Muscle layer of duodenum (tissue), 2 donors: ENCODE measurements at regions not wholly inside any gene's neighbourhood (a gene's known extent, or its start where the extent isn't known, plus 50 kb on each side); places are given as distances from the start of the nearest gene placed in this dataset.

Experiments used
- H3K27ac ChIP-seq: one replicate; pipeline ENCODE4 v1.7.0; 2013; ENCODE audit warnings: mild to moderate bottlenecking, low read length
- H3K27me3 ChIP-seq: one replicate; pipeline ENCODE4 v1.7.0; 2013; ENCODE audit warnings: low read depth, mild to moderate bottlenecking, control low read depth, low read length
- H3K36me3 ChIP-seq, 2 donors: one replicate each; pipeline ENCODE4 v1.7.0; 2013; ENCODE audit warnings: low read length in 2 of 2, control low read depth in 1 of 2, mild to moderate bottlenecking in 1 of 2; ENCODE audit not compliant: insufficient read depth in 2 of 2, control insufficient read depth in 1 of 2
- H3K4me1 ChIP-seq, 2 donors: one replicate each; pipeline ENCODE4 v1.7.0; 2013; ENCODE audit warnings: low read length in 2 of 2, mild to moderate bottlenecking in 2 of 2, control low read depth in 1 of 2, moderate library complexity in 1 of 2; ENCODE audit not compliant: insufficient read depth in 2 of 2, control insufficient read depth in 1 of 2
- H3K4me3 ChIP-seq, 2 donors: one replicate each; pipeline ENCODE4 v1.7.0; 2013; ENCODE audit warnings: low read length in 2 of 2, low read depth in 1 of 2, mild to moderate bottlenecking in 1 of 2
- H3K9me3 ChIP-seq, 2 donors: one replicate each; pipeline ENCODE4 v1.7.0; 2013; ENCODE audit warnings: low read length in 2 of 2, control low read depth in 1 of 2, mild to moderate bottlenecking in 1 of 2; ENCODE audit not compliant: control insufficient read depth in 1 of 2
- donor health status: healthy.

- no peak overlapping the region for H3K27ac ChIP-seq
- H3K4me1 ChIP-seq = peaks cover 1 to 6% of the 10 kb centered on the region in 2 donors
- H3K27me3 ChIP-seq = no peaks in the 10 kb centered on the region
- H3K36me3 ChIP-seq = no peaks in the 10 kb centered on the region
- H3K9me3 ChIP-seq = no peaks in the 10 kb centered on the region
- H3K4me3 ChIP-seq = no peak overlapping the region
These were observed 516.5 kb downstream of the CD83 start for GRCh38 chr6:14634072-14634471.

GRCh38 chr6:14635195-14635594 is 517.6 kb downstream of the CD83 start:
- H3K36me3 ChIP-seq = no peaks in the 10 kb centered on the region
- H3K27me3 ChIP-seq = no peaks in the 10 kb centered on the region
- peaks cover 7 to 8% of the 10 kb centered on the region in 2 donors for H3K4me1 ChIP-seq
- no peak overlapping the region for H3K27ac ChIP-seq
- no peaks in the 10 kb centered on the region for H3K9me3 ChIP-seq
- no peak overlapping the region for H3K4me3 ChIP-seq

- Histone ChIP-seq H3K27me3 (no peaks in the 10 kb centered on the region), H3K27ac (no peak overlapping the region), H3K4me1 (peaks cover 7 to 8% of the 10 kb centered on the region in 2 donors)
These were observed 518.5 kb downstream of the CD83 start for GRCh38 chr6:14635934-14636591.

GRCh38 chr6:14638435-14638905 is 520.9 kb downstream of the CD83 start:
- no peak overlapping the region for H3K27ac ChIP-seq
- no peaks in the 10 kb centered on the region for H3K9me3 ChIP-seq
- no peaks in the 10 kb centered on the region for H3K36me3 ChIP-seq
- no peaks in the 10 kb centered on the region for H3K27me3 ChIP-seq
- peaks cover 7 to 8% of the 10 kb centered on the region in 2 donors for H3K4me1 ChIP-seq
- peak overlapping the region in 1 of 2 donors; percentile 18 for H3K4me3 ChIP-seq

More at GRCh38 chr6:14635934-14636591, 518.5 kb downstream of the CD83 start:
- Histone ChIP-seq H3K4me3 (no peak overlapping the region), H3K36me3 (no peaks in the 10 kb centered on the region), H3K9me3 (no peaks in the 10 kb centered on the region)

- peak overlapping the region; percentile 11 for H3K27ac ChIP-seq
- H3K4me3 ChIP-seq = peak overlapping the region; percentile 18 to 20
- no peaks in the 10 kb centered on the region for H3K9me3 ChIP-seq
- H3K27me3 ChIP-seq = no peaks in the 10 kb centered on the region
- no peaks in the 10 kb centered on the region for H3K36me3 ChIP-seq
- H3K4me1 ChIP-seq = peaks cover 7 to 8% of the 10 kb centered on the region in 2 donors
These were observed 521.6 kb downstream of the CD83 start for GRCh38 chr6:14638906-14639761.

- Histone ChIP-seq H3K4me3 (no peak overlapping the region), H3K36me3 (no peaks in the 10 kb centered on the region), H3K27me3 (no peaks in the 10 kb centered on the region), H3K27ac (no peak overlapping the region), H3K9me3 (no peaks in the 10 kb centered on the region), H3K4me1 (peaks cover 7 to 8% of the 10 kb centered on the region in 2 donors)
These were observed 522.5 kb downstream of the CD83 start for GRCh38 chr6:14639983-14640599.

GRCh38 chr6:14640631-14641030 is 523.1 kb downstream of the CD83 start:
- H3K9me3 ChIP-seq = no peaks in the 10 kb centered on the region
- no peak overlapping the region for H3K27ac ChIP-seq
- H3K4me3 ChIP-seq = no peak overlapping the region
- peaks cover 7 to 8% of the 10 kb centered on the region in 2 donors for H3K4me1 ChIP-seq
- no peaks in the 10 kb centered on the region for H3K36me3 ChIP-seq
- no peaks in the 10 kb centered on the region for H3K27me3 ChIP-seq

- Histone ChIP-seq H3K27ac (no peak overlapping the region), H3K4me3 (no peak overlapping the region), H3K27me3 (no peaks in the 10 kb centered on the region), H3K36me3 (no peaks in the 10 kb centered on the region), H3K4me1 (peaks cover 7 to 8% of the 10 kb centered on the region in 2 donors), H3K9me3 (no peaks in the 10 kb centered on the region)
These were observed 524.0 kb downstream of the CD83 start for GRCh38 chr6:14641423-14642135.

- Histone ChIP-seq H3K36me3 (no peaks in the 10 kb centered on the region), H3K27me3 (no peaks in the 10 kb centered on the region), H3K9me3 (no peaks in the 10 kb centered on the region), H3K4me1 (peaks cover 7 to 8% of the 10 kb centered on the region in 2 donors), H3K4me3 (no peak overlapping the region), H3K27ac (no peak overlapping the region)
These were observed 524.5 kb downstream of the CD83 start for GRCh38 chr6:14642136-14642505.

GRCh38 chr6:14642842-14643241 is 525.3 kb downstream of the CD83 start:
- Histone ChIP-seq H3K4me1 (peaks cover 7 to 8% of the 10 kb centered on the region in 2 donors), H3K36me3 (no peaks in the 10 kb centered on the region), H3K27me3 (no peaks in the 10 kb centered on the region), H3K9me3 (no peaks in the 10 kb centered on the region), H3K4me3 (no peak overlapping the region), H3K27ac (no peak overlapping the region)

GRCh38 chr6:14644381-14644780 is 526.8 kb downstream of the CD83 start:
- Histone ChIP-seq H3K27ac (no peak overlapping the region), H3K4me1 (peaks cover 0 to 3% of the 10 kb centered on the region in 2 donors), H3K4me3 (no peak overlapping the region), H3K36me3 (no peaks in the 10 kb centered on the region), H3K9me3 (no peaks in the 10 kb centered on the region), H3K27me3 (no peaks in the 10 kb centered on the region)
